H1 (cell line): ENCODE measurements at regions not wholly inside any gene's neighbourhood (a gene's known extent, or its start where the extent isn't known, plus 50 kb on each side); places are given as distances from the start of the nearest gene placed in this dataset.

Source experiments
- USF2 ChIP-seq: IDR thresholded peaks from 2 replicates; pipeline ENCODE4 v1.6.1; 2011; ENCODE audit warnings: low read length, improper control_type of control experiment
- YY1 ChIP-seq: IDR thresholded peaks from 2 replicates; pipeline ENCODE4 v1.6.1; 2011; ENCODE audit warnings: low read depth, mild to moderate bottlenecking, low read length

GRCh38 chr6:72534236-72534635 lies 87.6 kb upstream of the KCNQ5 start (continued):
- no peak for TF ChIP-seq USF2
- TF ChIP-seq YY1 = no peak
- TF ChIP-seq, all 59 proteins: peak for 0
